ENCODE measurements at regions not wholly inside any gene's neighbourhood (a gene's known extent, or its start where the extent isn't known, plus 50 kb on each side); places are given as distances from the start of the nearest gene placed in this dataset.

- TF ChIP-seq CTCF (IDR thresholded peaks at IDR 0.05; ENCODE audit: insufficient read depth, low read length) (no peak), REST (IDR thresholded peaks at IDR 0.05; ENCODE audit: insufficient replicate concordance, low read depth) (no peak), POLR2AphosphoS5 (IDR thresholded peaks at IDR 0.05; ENCODE audit: low read depth) (no peak), GABPA (IDR thresholded peaks at IDR 0.05; ENCODE audit: low read depth) (no peak)
Measured at GRCh38 chr14:71296184-71296583, 388.9 kb downstream of the PCNX1 start.
